ENCODE measurements at regions not wholly inside any gene's neighbourhood (a gene's known extent, or its start where the extent isn't known, plus 50 kb on each side); places are given as distances from the start of the nearest gene placed in this dataset.

- Histone ChIP-seq H3K9ac (ENCODE audit: low read length) (no peak overlapping the region), H3K79me2 (ENCODE audit: insufficient read depth, low read length) (no peaks in the 10 kb centered on the region), H3K9me3 (ENCODE audit: insufficient read depth, low read length) (no peaks in the 10 kb centered on the region), H3K9me2 (replicated peaks; ENCODE audit: insufficient read depth, low read length) (no peaks in the 10 kb centered on the region), H3F3A (ENCODE audit: insufficient read depth) (no peaks in the 10 kb centered on the region), H3K4me3 (ENCODE audit: insufficient read depth, low read length, poor library complexity, severe bottlenecking) (no peak overlapping the region), H2AFZ (ENCODE audit: low read depth, low read length, severe bottlenecking) (no peak overlapping the region), H3K27ac (ENCODE audit: low read depth, low read length) (no peak overlapping the region), H3K36me3 (ENCODE audit: low read length) (no peaks in the 10 kb centered on the region), H4K20me1 (ENCODE audit: low read depth, low read length) (no peaks in the 10 kb centered on the region), H3K4me2 (ENCODE audit: low read depth, low read length, poor library complexity, severe bottlenecking) (no peak overlapping the region), H3K27me3 (ENCODE audit: low read length) (no peaks in the 10 kb centered on the region)
- no peak for TF ChIP-seq EZH2phosphoT487 (conservative IDR thresholded peaks at IDR 0.05; ENCODE audit: low read length)
Observed at GRCh38 chr2:16509042-16509441, 156.6 kb downstream of the CYRIA start.

GRCh38 chr2:16508490-16508851, 157.2 kb downstream of the CYRIA start:
- Histone ChIP-seq H3K27me3 (ENCODE audit: low read length) (no peaks in the 10 kb centered on the region), H3K27ac (ENCODE audit: low read depth, low read length) (no peak overlapping the region), H3K9me2 (replicated peaks; ENCODE audit: insufficient read depth, low read length) (no peaks in the 10 kb centered on the region), H3F3A (ENCODE audit: insufficient read depth) (no peaks in the 10 kb centered on the region), H3K4me2 (ENCODE audit: low read depth, low read length, poor library complexity, severe bottlenecking) (no peak overlapping the region), H3K9me3 (ENCODE audit: insufficient read depth, low read length) (no peaks in the 10 kb centered on the region), H3K4me3 (ENCODE audit: insufficient read depth, low read length, poor library complexity, severe bottlenecking) (no peak overlapping the region), H3K9ac (ENCODE audit: low read length) (no peak overlapping the region), H4K20me1 (ENCODE audit: low read depth, low read length) (no peaks in the 10 kb centered on the region), H3K79me2 (ENCODE audit: insufficient read depth, low read length) (no peaks in the 10 kb centered on the region), H3K36me3 (ENCODE audit: low read length) (no peaks in the 10 kb centered on the region), H2AFZ (ENCODE audit: low read depth, low read length, severe bottlenecking) (no peak overlapping the region)
- TF ChIP-seq CTCF (IDR thresholded peaks at IDR 0.05; ENCODE audit: insufficient read depth, low read length, poor library complexity, severe bottlenecking) (no peak), EZH2phosphoT487 (conservative IDR thresholded peaks at IDR 0.05; ENCODE audit: low read length) (no peak)

- no peaks in the 10 kb centered on the region for H3K79me2 ChIP-seq (ENCODE audit: insufficient read depth, low read length)
- no peak overlapping the region for H2AFZ ChIP-seq (ENCODE audit: low read depth, low read length, severe bottlenecking)
- TF ChIP-seq CTCF (IDR thresholded peaks at IDR 0.05; ENCODE audit: insufficient read depth, low read length, poor library complexity, severe bottlenecking) (no peak), EZH2phosphoT487 (conservative IDR thresholded peaks at IDR 0.05; ENCODE audit: low read length) (no peak)
- no peaks in the 10 kb centered on the region for H4K20me1 ChIP-seq (ENCODE audit: low read depth, low read length)
- no peaks in the 10 kb centered on the region for H3K9me2 ChIP-seq (replicated peaks; ENCODE audit: insufficient read depth, low read length)
- no peak overlapping the region for H3K9ac ChIP-seq (ENCODE audit: low read length)
- no peak overlapping the region for H3K4me3 ChIP-seq (ENCODE audit: insufficient read depth, low read length, poor library complexity, severe bottlenecking)
- no peak overlapping the region for H3K4me2 ChIP-seq (ENCODE audit: low read depth, low read length, poor library complexity, severe bottlenecking)
- H3K27me3 ChIP-seq (ENCODE audit: low read length), result no peaks in the 10 kb centered on the region
- no peak overlapping the region for H3K27ac ChIP-seq (ENCODE audit: low read depth, low read length)
- no peaks in the 10 kb centered on the region for H3K36me3 ChIP-seq (ENCODE audit: low read length)
- H3K9me3 ChIP-seq (ENCODE audit: insufficient read depth, low read length), result no peaks in the 10 kb centered on the region
- H3F3A ChIP-seq (ENCODE audit: insufficient read depth), result no peaks in the 10 kb centered on the region
Observed at GRCh38 chr2:16507655-16508489, 157.8 kb downstream of the CYRIA start.

- H3K9me3 ChIP-seq (ENCODE audit: insufficient read depth, low read length), result no peaks in the 10 kb centered on the region
- H3K4me2 ChIP-seq (ENCODE audit: low read depth, low read length, poor library complexity, severe bottlenecking), result no peak overlapping the region
- H3K27ac ChIP-seq (ENCODE audit: low read depth, low read length), result no peak overlapping the region
- no peaks in the 10 kb centered on the region for H3F3A ChIP-seq (ENCODE audit: insufficient read depth)
- H3K36me3 ChIP-seq (ENCODE audit: low read length), result no peaks in the 10 kb centered on the region
- H3K27me3 ChIP-seq (ENCODE audit: low read length), result no peaks in the 10 kb centered on the region
- H3K9ac ChIP-seq (ENCODE audit: low read length), result no peak overlapping the region
- H3K4me3 ChIP-seq (ENCODE audit: insufficient read depth, low read length, poor library complexity, severe bottlenecking), result no peak overlapping the region
- H3K79me2 ChIP-seq (ENCODE audit: insufficient read depth, low read length), result no peaks in the 10 kb centered on the region
- TF ChIP-seq EZH2phosphoT487 (conservative IDR thresholded peaks at IDR 0.05; ENCODE audit: low read length) (no peak), CTCF (IDR thresholded peaks at IDR 0.05; ENCODE audit: insufficient read depth, low read length, poor library complexity, severe bottlenecking) (no peak)
- H3K9me2 ChIP-seq (replicated peaks; ENCODE audit: insufficient read depth, low read length), result no peaks in the 10 kb centered on the region
- no peak overlapping the region for H2AFZ ChIP-seq (ENCODE audit: low read depth, low read length, severe bottlenecking)
- no peaks in the 10 kb centered on the region for H4K20me1 ChIP-seq (ENCODE audit: low read depth, low read length)
Observed at GRCh38 chr2:16506366-16506765, 159.3 kb downstream of the CYRIA start.
